Upper lobe of right lung (tissue), 1 donor: ENCODE measurements at regions not wholly inside any gene's neighbourhood (a gene's known extent, or its start where the extent isn't known, plus 50 kb on each side); places are given as distances from the start of the nearest gene placed in this dataset.
"Not testable (repeated sequence)": the region's sequence is repeated elsewhere in the genome, so short reads cannot be mapped to it uniquely, and the experiment has no call there.

Experiments
- ATAC-seq: fragments of 200-7000 bp; cut with Tn5 transposase; one replicate; pipeline ENCODE4 v1.9.1; 2020; ENCODE audit warnings: mild to moderate bottlenecking, moderate library complexity
- DNase-seq: peaks from one replicate; pipeline ENCODE4 v3.0.0-alpha.2; 2020
- H3K27ac ChIP-seq: fragments of 200-600 bp; one replicate; pipeline ENCODE4 v1.8.0; 2022
- H3K27me3 ChIP-seq: fragments of 200-600 bp; one replicate; pipeline ENCODE4 v1.8.0; 2022; ENCODE audit warnings: mild to moderate bottlenecking
- H3K36me3 ChIP-seq: fragments of 200-600 bp; one replicate; pipeline ENCODE4 v1.8.0; 2022
- H3K4me1 ChIP-seq: fragments of 200-600 bp; one replicate; pipeline ENCODE4 v1.8.0; 2022
- H3K4me3 ChIP-seq: fragments of 200-600 bp; one replicate; pipeline ENCODE4 v1.8.0; 2022; ENCODE audit warnings: mild to moderate bottlenecking
- H3K9me3 ChIP-seq: fragments of 200-600 bp; one replicate; pipeline ENCODE4 v1.8.0; 2022
- intact Hi-C: fragments of 100-400 bp; cut with DNase I; formaldehyde crosslinking; loops from one replicate; pipeline ENCODE4 v1.11.0; 2022
- TF ChIP-seq, protein P1 (sequence below): fragments of 200-600 bp; IDR thresholded peaks from one replicate; pipeline ENCODE4 v1.8.0; 2022; ENCODE audit warnings: antibody characterized with exemption
- donor health status: DM: no; HTN: yes; CAD: no; lungs with severe emphysema.

- H3K4me3 ChIP-seq, intact Hi-C loops, H3K27ac ChIP-seq, H3K27me3 ChIP-seq, H3K36me3 ChIP-seq, ATAC-seq, H3K9me3 ChIP-seq, H3K4me1 ChIP-seq, DNase-seq: not testable (repeated sequence)
Measured at GRCh38 chr19:27419217-27419616, 1793.7 kb downstream of the UQCRFS1 start.

GRCh38 chr19:27393591-27393990 lies 1819.4 kb downstream of the UQCRFS1 start:
- H3K27ac ChIP-seq: no peak overlapping the region
- intact Hi-C loops: no loop called here
- DNase-seq (no peak), ATAC-seq (no peak)
- H3K36me3 ChIP-seq: no peaks in the 10 kb centered on the region
- no peaks in the 10 kb centered on the region for H3K27me3 ChIP-seq
- no peaks in the 10 kb centered on the region for H3K9me3 ChIP-seq
- H3K4me1 ChIP-seq: no peaks in the 10 kb centered on the region
- H3K4me3 ChIP-seq: no peak overlapping the region
- TF ChIP-seq, protein P1, sequence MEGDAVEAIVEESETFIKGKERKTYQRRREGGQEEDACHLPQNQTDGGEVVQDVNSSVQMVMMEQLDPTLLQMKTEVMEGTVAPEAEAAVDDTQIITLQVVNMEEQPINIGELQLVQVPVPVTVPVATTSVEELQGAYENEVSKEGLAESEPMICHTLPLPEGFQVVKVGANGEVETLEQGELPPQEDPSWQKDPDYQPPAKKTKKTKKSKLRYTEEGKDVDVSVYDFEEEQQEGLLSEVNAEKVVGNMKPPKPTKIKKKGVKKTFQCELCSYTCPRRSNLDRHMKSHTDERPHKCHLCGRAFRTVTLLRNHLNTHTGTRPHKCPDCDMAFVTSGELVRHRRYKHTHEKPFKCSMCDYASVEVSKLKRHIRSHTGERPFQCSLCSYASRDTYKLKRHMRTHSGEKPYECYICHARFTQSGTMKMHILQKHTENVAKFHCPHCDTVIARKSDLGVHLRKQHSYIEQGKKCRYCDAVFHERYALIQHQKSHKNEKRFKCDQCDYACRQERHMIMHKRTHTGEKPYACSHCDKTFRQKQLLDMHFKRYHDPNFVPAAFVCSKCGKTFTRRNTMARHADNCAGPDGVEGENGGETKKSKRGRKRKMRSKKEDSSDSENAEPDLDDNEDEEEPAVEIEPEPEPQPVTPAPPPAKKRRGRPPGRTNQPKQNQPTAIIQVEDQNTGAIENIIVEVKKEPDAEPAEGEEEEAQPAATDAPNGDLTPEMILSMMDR: no peak

GRCh38 chr19:27392027-27392632 lies 1820.8 kb downstream of the UQCRFS1 start:
- Histone ChIP-seq H3K4me3 (no peak overlapping the region), H3K9me3 (peaks cover 13% of the 10 kb centered on the region), H3K27ac (no peak overlapping the region), H3K4me1 (no peaks in the 10 kb centered on the region), H3K27me3 (no peaks in the 10 kb centered on the region), H3K36me3 (no peaks in the 10 kb centered on the region)
- ATAC-seq (peak; percentile 26), DNase-seq (peak; percentile 22)
- TF ChIP-seq, protein P1: no peak
- intact Hi-C loops: no loop called here

DNA sequence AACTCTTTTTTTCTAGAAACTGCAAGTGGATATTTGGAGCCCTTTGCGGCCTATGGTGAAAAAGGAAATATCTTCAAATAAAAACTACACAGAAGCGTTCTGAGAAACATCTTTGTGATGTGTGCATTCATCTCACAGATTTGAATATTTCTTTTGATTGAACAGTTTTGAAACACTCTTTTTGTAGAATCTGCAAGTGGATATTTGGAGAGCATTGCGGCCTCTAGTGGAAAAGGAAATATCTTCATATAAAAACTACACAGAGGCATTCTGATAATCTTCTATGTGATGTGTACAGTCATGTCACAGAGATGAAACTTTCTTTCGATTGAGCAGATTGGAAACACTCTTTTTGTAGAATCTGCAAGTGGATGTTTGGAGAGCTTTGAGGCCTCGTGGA lies 1833.6 kb downstream of the UQCRFS1 start:
- H3K9me3 ChIP-seq: peaks cover 10% of the 10 kb centered on the region
- H3K4me3 ChIP-seq, H3K36me3 ChIP-seq, DNase-seq, H3K27ac ChIP-seq, ATAC-seq, intact Hi-C loops, H3K4me1 ChIP-seq, H3K27me3 ChIP-seq: not testable (repeated sequence)

DNA sequence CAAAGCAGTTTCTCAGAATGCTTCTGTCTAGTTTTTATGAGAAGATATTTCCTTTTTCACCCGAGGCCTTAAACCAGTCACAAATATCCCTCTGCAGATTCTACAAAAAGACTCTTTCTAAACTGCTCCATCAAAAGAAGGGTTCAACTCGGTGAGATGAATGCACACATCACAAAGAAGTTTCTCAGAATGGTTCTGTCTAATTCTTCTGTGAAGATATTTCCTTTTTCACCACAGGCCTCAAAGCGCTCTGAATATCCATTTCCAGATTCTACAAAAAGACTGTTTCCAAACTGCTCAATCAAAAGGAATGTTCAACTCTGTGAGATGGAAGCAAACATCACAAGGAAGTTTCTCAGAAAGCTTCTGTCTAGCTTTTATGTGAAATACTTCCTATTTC lies 1843.3 kb downstream of the UQCRFS1 start:
- H3K27ac ChIP-seq, H3K27me3 ChIP-seq, H3K4me3 ChIP-seq, H3K36me3 ChIP-seq, H3K4me1 ChIP-seq, intact Hi-C loops, ATAC-seq, DNase-seq: not testable (repeated sequence)
- peaks cover 12% of the 10 kb centered on the region for H3K9me3 ChIP-seq

DNA sequence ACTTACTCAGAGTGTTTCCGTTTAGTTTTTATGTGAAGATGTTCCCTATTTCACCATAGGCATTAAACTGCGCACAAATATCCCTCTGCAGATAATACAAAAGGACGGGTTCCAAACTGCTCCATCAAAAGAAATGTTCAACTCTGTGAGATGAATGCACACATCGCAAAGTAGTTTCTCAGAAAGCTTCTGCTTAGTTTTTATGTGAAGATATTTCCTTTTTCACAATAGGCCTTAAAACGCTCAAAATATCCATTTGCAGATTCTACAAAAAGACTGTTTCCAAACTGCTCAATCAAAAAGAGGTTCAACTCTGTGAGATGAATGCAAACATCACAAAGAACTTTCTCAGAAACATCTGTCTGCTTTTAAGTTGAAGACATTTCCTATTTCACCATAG lies 1850.5 kb downstream of the UQCRFS1 start:
- H3K27ac ChIP-seq, H3K36me3 ChIP-seq, H3K4me3 ChIP-seq, DNase-seq, H3K27me3 ChIP-seq, ATAC-seq, H3K4me1 ChIP-seq, intact Hi-C loops: not testable (repeated sequence)
- H3K9me3 ChIP-seq: peaks cover 34% of the 10 kb centered on the region

DNA sequence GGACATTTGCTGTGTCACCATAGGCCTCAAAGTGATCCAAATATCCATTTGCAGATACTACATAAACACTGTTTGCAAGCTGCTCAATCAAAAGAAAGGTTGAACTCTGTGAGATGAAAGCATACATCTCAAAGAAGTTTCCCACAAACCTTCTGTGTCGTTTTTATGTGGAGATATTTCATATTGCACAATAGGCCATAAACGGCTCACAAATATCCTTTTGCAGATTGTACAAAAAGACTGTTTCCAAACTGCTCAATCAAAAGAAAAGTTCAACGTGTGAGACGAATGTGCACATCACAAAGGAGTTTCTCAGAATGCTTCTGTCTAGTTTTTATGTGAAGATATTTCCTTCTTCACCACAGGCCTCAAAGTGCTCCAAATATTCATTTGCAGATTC lies 1857.4 kb downstream of the UQCRFS1 start:
- H3K9me3 ChIP-seq: peaks cover 47% of the 10 kb centered on the region
- DNase-seq, H3K4me3 ChIP-seq, ATAC-seq, H3K27me3 ChIP-seq, H3K4me1 ChIP-seq, H3K27ac ChIP-seq, intact Hi-C loops, H3K36me3 ChIP-seq: not testable (repeated sequence)
